WI38 (cell line): ENCODE measurements at regions not wholly inside any gene's neighbourhood (a gene's known extent, or its start where the extent isn't known, plus 50 kb on each side); places are given as distances from the start of the nearest gene placed in this dataset.

ENCODE experiments used
- H3K4me3 ChIP-seq: 2 replicates; pipeline ENCODE4 v1.5.1; 2011; ENCODE audit warnings: low read depth, mild to moderate bottlenecking, control low read depth, low read length
- CTCF ChIP-seq: IDR thresholded peaks from 2 replicates; pipeline ENCODE4 v1.5.1; 2012; ENCODE audit warnings: low read depth, mild to moderate bottlenecking, control low read depth, low read length

GRCh38 chr2:221161186-221161585 is 410.9 kb downstream of the EPHA4 start:
- H3K4me3 ChIP-seq = no peak overlapping the region
- TF ChIP-seq CTCF = no peak

GRCh38 chr2:221166292-221166691 is 405.8 kb downstream of the EPHA4 start:
- TF ChIP-seq CTCF = no peak
- H3K4me3 ChIP-seq = no peak overlapping the region

DNA sequence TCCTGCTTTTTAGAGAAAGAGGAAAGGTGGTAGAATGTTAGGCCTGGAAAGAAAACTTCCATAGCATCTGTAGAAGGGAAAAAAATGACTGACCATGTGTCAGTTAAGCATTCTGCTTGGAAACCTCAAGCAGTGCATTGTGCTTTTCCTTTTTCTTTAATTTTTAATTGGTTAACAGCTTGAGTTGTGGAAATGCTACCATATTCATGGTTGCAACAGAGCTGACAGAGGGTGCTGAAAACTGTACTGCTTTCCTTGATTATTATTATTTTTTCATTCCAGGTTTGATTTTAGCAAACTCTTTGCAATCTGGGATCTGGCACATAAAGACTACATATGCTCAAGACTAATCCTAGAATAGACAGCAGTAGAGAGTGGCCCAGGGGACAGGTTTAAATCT is 404.5 kb downstream of the EPHA4 start:
- H3K4me3 ChIP-seq = no peak overlapping the region
- no peak for TF ChIP-seq CTCF

- TF ChIP-seq CTCF = no peak
- H3K4me3 ChIP-seq = no peak overlapping the region
Observed at GRCh38 chr2:221169724-221170123, 402.4 kb downstream of the EPHA4 start.

- TF ChIP-seq CTCF = no peak
- no peak overlapping the region for H3K4me3 ChIP-seq
Observed at GRCh38 chr2:221170548-221170947, 401.6 kb downstream of the EPHA4 start.

GRCh38 chr2:221176667-221177066 is 395.4 kb downstream of the EPHA4 start:
- no peak for TF ChIP-seq CTCF
- H3K4me3 ChIP-seq = no peak overlapping the region

DNA sequence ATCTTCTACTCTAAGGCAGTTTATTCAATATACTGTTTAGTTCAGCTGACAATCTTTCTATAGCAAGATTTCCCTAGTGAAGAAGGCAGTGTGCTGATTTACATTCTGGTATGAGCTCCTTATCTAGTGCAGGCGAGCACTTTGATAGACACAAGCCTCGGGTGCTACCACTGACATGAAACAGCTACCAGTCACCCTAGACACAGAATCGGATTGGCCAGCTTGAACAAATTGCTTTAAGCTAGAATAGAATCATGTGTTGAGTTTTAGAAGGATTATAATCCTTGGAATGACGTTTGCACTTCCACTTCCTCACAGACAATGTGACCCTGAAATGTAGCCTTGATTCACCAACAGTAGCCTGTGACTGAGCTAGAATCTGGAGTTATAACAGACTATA is 394.0 kb downstream of the EPHA4 start:
- no peak for TF ChIP-seq CTCF
- no peak overlapping the region for H3K4me3 ChIP-seq

DNA sequence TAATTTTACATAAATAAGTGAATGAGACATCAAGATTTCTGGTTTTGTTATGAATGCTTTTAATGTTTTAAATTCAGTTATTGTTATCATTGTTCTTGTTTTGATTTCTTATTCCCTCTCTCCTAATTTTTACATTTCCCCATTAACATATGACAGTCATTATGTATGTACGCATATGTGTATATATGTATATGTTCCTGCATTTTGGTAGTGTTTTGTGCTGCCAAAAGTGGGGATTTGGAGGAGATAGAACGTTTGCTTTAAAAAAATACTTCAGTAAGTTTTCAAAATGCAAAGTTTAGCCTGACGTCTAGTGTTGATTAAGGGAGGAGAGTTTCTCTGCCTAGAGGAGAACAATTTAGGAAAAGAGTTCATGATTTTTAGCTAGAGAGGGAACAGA is 385.2 kb downstream of the EPHA4 start:
- TF ChIP-seq CTCF = no peak

More for the DNA sequence above, 385.2 kb downstream of the EPHA4 start:
- H3K4me3 ChIP-seq = no peak overlapping the region
